ENCODE measurements at regions not wholly inside any gene's neighbourhood (a gene's known extent, or its start where the extent isn't known, plus 50 kb on each side); places are given as distances from the start of the nearest gene placed in this dataset.
"Not testable (repeated sequence)": the region's sequence is repeated elsewhere in the genome, so short reads cannot be mapped to it uniquely, and the experiment has no call there.

GRCh38 chr3:14272959-14273560 lies 94.4 kb downstream of the LSM3 start:
- DNase-seq (ENCODE audit: low read depth, low spot score) = not testable (repeated sequence)

GRCh38 chr3:14273901-14274611 lies 95.4 kb downstream of the LSM3 start:
- DNase-seq (ENCODE audit: low read depth, low spot score) = no peak

- no peak for DNase-seq (ENCODE audit: low read depth, low spot score)
Measured at GRCh38 chr3:14274612-14274936, 96.0 kb downstream of the LSM3 start.

- DNase-seq (ENCODE audit: low read depth, low spot score) = no peak
Measured at GRCh38 chr3:14274999-14275961, 96.7 kb downstream of the LSM3 start.

GRCh38 chr3:14275962-14276909 lies 97.6 kb downstream of the LSM3 start:
- no peak for DNase-seq (ENCODE audit: low read depth, low spot score)

DNA sequence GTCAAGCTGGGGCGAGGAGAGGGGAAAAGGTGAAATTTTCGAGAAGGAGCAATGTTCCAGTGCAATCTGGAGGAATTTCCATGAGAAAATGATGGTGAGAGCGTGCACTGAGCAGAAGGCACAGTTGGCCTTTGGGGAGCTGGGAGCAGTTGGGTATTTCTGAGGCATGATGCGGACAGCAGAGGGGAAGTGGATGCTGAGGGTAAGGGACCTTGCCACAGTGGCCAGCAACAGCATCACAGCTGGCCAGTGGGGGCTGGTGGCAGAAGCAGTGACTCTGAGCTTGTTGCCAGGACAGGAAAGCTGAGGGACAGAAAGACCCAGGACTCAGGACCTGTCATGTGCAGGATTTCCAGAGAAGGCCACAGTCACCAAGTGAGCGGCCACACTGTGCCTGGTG lies 98.9 kb downstream of the LSM3 start:
- DNase-seq (ENCODE audit: low read depth, low spot score) = no peak

DNA sequence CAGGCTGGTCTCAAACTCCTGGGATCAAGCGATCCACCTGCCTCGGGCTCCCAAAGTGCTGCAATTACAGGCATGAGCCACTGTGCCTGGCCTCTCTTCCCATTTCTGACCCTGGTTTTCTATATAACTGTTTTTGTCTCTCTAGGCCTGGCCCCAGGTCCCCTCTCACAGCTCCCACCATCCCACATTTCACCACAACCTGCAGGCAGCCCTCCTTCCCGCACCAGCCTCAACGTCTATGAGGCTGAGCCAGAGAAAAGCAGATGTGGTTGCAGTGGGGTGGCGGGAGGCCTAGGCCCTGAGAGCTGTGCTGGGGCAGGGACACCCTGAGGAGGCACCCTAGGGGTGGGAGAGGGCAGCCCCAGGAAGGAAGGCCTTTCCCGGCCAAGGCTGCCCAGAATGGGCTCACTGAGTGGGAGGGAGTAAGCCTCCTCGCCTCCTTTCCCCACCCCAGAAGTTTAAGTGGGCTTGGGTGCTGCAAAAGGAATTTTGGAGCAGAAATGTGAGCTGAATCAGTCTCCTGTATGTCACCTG lies 99.7 kb downstream of the LSM3 start:
- no peak for DNase-seq (ENCODE audit: low read depth, low spot score)

DNA sequence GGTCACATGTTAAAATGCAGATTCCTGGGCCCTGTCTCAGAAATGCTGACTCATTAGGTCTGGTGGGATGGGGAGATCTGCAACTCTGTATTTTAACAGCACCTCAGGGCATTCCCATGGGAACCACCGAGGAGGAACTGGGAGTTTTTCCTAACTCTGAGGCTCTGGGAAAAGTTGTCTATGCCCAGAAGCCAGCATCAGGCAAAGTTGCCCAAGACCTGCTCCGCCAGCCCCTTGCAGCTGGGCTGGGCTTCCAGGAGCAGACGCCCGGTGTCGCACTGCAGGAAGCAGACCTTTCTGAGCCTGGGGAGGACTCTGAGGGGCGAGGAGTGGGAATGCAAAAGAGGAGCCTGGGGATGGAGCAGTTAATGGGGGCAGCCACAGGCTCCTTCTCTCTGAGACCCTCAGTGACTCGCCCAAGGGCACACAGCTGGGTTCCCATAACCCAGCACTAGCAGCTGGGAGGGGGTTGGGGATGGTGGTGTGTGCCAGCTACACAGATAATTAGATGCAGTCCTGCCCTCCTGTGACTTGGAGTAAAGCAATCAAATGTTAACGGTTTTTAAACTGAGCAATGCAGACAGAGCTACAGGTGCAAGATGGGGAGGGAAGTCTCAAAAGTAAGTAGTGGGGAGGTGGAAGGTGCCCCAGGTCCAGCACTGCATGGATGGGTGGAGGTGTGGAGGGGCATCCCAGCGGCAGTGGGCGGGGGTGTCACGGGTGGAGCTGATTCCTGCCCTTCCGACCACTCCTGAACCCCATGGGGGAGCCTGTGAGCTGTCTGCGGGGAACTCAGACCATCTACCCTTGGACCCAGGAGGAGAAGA lies 100.4 kb downstream of the LSM3 start:
- no peak for DNase-seq (ENCODE audit: low read depth, low spot score)

- DNase-seq (ENCODE audit: low read depth, low spot score) = no peak
Measured at GRCh38 chr3:14279626-14280061, 101.0 kb downstream of the LSM3 start.

DNA sequence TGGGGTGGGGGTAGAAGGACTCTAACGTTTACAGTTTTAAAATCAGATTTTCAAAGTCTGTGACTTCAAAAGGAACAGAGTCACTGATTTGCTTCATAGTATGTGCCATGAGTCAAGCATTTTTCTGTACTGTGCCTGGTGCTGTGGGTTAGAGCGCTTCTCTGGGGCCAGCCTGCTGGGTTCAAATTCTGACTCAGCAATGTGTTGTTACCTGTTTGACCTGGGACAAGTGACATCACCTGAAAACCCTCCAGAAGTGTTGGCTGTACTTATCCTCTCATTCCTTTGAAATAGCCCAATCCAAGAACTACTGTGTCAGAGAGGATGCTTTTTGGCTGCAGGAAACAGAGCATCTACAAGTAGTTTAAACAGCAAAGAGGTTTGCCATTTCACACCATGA lies 101.7 kb downstream of the LSM3 start:
- DNase-seq (ENCODE audit: low read depth, low spot score) = no peak

- no peak for DNase-seq (ENCODE audit: low read depth, low spot score)
Measured at GRCh38 chr3:14281053-14281452, 102.4 kb downstream of the LSM3 start.

DNA sequence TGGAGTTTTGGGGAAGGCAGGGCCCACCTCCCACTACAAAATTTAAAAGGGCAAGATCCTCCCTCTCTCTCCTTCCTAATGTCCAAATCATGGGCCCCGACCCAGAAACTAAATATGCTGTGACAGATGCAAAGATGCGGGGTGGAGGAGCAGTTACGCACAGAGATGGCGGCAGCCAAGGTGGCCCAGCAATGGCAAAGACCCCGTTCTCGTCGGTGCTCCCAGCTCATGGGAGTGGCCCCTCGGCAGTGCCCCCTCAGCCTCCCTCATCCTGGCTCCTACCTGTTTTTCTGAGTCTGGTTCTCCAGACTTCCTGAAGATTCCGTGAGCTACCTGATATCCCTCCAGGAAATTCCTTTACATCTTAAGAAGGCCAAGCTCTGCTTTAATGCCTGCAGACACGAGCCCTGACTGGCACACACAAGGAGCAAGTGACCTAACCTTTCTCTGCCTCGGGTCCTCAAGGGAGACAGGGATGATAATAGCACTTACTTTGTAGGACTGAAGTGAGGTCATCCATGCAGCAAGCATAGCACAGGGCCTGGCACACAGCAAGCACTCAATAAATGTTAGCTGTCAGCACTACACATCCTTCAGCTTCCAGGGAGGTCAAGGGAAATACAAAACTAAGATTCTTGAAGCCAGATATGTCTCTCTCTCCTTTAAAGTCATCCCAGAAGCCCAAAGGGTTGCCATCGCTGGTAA lies 103.5 kb downstream of the LSM3 start:
- no peak for DNase-seq (ENCODE audit: low read depth, low spot score)

- DNase-seq (ENCODE audit: low read depth, low spot score) = no peak
Measured at GRCh38 chr3:14282706-14283075, 104.1 kb downstream of the LSM3 start.

DNA sequence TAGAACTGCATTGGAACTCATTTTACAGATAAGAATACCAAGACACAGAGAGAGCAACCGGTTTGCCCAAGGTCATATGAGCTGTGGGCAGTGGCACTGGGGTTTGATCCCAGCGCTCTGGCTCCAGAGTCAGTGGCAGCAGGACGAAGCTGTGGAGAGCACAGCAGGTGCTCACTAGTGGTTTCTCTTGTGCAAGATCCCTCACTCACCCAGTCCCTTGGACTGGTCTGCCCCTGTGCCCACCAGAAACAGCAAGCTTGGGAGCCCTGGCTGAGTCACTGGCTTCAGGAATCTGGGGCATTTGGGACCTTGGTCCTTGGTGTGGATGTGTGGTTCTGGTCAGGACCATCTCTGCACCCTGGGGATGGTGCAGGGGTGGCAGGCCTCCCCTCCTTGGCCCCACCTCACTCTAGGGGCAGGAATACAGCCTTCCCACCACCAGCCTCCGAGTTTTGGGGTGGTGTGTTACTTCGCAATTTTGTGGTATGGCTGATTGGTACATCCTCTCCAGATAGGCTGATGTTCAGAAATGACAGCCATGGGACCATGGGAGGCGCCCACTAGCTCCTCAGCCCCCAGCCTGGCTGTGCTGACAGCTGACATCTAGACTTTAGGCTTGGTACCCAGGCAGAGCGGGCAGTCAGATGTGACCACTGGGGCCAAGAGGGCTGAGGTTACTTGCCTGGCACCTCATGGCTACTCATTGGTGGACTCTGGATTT lies 104.6 kb downstream of the LSM3 start:
- no peak for DNase-seq (ENCODE audit: low read depth, low spot score)

GRCh38 chr3:14283813-14284438 lies 105.3 kb downstream of the LSM3 start:
- no peak for DNase-seq (ENCODE audit: low read depth, low spot score)

DNA sequence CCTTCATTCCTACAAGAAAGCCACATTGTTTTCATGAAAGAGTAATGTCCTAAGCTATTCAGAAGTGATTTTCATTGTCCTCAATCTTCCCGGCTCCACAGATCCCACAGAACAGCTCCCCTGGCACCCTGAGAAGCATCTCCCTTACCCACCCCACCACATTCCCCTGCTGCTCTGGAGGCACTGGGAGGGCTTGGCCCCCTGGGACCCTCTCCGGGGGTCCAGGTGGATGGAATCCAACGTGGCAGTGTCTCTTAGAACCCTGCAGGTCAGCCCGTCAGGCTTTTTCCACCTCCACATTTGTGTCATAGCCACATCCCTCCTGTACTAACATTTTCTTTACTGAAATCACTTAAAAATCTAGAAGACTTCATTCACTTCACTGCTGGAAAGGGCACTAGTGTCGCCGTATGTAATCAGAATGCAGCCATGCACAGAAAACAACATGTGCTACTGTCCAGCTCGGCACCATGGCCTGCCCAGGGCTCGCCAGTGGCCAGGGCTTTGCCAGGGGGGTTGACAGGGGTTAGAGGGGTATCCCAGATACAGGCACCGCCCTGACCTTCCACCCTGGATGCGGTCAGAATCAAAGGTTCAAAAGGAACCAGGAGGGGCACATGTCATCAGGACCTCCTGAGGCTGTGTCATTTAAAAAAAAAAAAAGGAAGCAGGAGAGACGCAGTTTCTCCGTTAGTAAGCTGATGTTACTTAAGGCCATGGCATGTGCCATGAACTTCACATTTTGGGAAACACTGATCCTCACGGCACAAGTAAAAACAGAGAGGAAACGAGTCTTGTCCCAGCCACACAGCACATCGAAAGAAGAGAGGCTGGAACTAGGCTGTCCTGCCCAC lies 106.3 kb downstream of the LSM3 start:
- DNase-seq (ENCODE audit: low read depth, low spot score) = no peak

- DNase-seq (ENCODE audit: low read depth, low spot score) = no peak
Measured at GRCh38 chr3:14285548-14285925, 106.9 kb downstream of the LSM3 start.

All from smooth muscle cell of the brain vasculature (primary cell).